ENCODE measurements at regions not wholly inside any gene's neighbourhood (a gene's known extent, or its start where the extent isn't known, plus 50 kb on each side); places are given as distances from the start of the nearest gene placed in this dataset.

DNA sequence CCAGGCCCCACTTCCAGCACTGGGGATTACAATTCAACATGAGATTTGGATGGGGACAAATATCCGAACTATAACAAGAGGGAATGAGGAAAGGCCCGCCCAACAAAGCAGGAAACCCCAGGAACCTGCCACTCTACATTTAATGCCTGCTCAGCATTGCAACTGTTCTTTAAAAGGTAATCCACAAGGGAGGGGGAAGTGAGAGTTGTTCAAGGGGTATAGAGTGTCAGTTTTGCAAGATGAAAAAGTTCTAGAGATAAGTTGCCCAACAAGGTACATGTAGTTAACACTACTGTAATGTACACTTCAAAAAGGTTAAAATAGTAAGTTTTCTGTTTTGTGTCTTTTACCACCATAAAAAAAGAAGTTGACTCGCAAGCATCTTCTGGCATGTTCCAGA, 137.6 kb downstream of the MBD2 start:
- Histone ChIP-seq H2BK120ac (ENCODE audit: low read depth, low read length) (no peak overlapping the region), H3K9ac (ENCODE audit: low read depth, low read length) (no peak overlapping the region), H2AK5ac (ENCODE audit: low read depth, low read length) (no peak overlapping the region), H3K9me3 (ENCODE audit: control insufficient read depth, insufficient read depth, low read length) (no peaks in the 10 kb centered on the region), H2AK9ac (replicated peaks; ENCODE audit: low read depth, low read length, poor library complexity) (no peak overlapping the region), H3K4me2 (ENCODE audit: low read depth, low read length) (no peak overlapping the region), H2AFZ (replicated peaks; ENCODE audit: low read length, poor library complexity) (no peak overlapping the region), H4K5ac (ENCODE audit: low read depth, low read length) (no peak overlapping the region), H2BK15ac (ENCODE audit: low read depth, low read length) (no peak overlapping the region), H3K4ac (ENCODE audit: low read depth, low read length) (no peak overlapping the region), H3K23ac (ENCODE audit: low read depth, low read length) (no peak overlapping the region), H3K56ac (ENCODE audit: extremely low read depth, insufficient read depth, low read length) (no peak overlapping the region), H2BK5ac (ENCODE audit: low read depth, low read length, poor library complexity, severe bottlenecking) (no peak overlapping the region), H3K9me1 (ENCODE audit: insufficient read depth, low read length) (no peaks in the 10 kb centered on the region), H2BK20ac (ENCODE audit: low read depth, low read length) (no peak overlapping the region), H3K27me3 (ENCODE audit: control insufficient read depth, insufficient read depth, low read length) (no peaks in the 10 kb centered on the region), H4K8ac (ENCODE audit: low read depth in 2 of 2, low read length in 2 of 2) (no peak overlapping the region), H3K27ac (ENCODE audit: insufficient read depth, low read length) (no peak overlapping the region), H3K36me3 (ENCODE audit: control insufficient read depth, insufficient read depth, low read length) (no peaks in the 10 kb centered on the region), H3K4me1 (ENCODE audit: control insufficient read depth, insufficient read depth, low read length) (no peaks in the 10 kb centered on the region), H3K14ac (replicated peaks; ENCODE audit: low read depth, low read length) (no peak overlapping the region), H3K79me1 (ENCODE audit: low read depth in 1 of 2, low read length in 2 of 2) (no peaks in the 10 kb centered on the region), H4K20me1 (ENCODE audit: insufficient read depth, low read length) (no peaks in the 10 kb centered on the region), H3K18ac (ENCODE audit: low read depth, low read length) (no peak overlapping the region), H3K4me3 (ENCODE audit: insufficient read depth, low read depth, low read length) (no peak overlapping the region), H4K91ac (ENCODE audit: insufficient read depth, low read depth, low read length) (no peak overlapping the region)
- in situ Hi-C loops (cut with MboI; ENCODE audit: low sequenced_read_pairs) (no loop called here), intact Hi-C loops (cut with micrococcal nuclease) (no loop called here), dilution Hi-C loops (cut with HindIII; ENCODE audit: low sequenced_read_pairs, unreplicated experiment) (no loop called here)
- DNase-seq = no peak
- POLR2A ChIA-PET (ENCODE audit: unreplicated experiment) = no interaction called here
- ATAC-seq (ENCODE audit: low read depth) = no peak
- no CpG with 5 or more reads among the region's 3 CpGs for WGBS, 2 experiments (ENCODE audit: extremely low coverage in 2 of 2, insufficient read length in 1 of 2)
- no TSS peak for BruUV-seq (replicated peaks)
- CTCF ChIA-PET = no interaction called here
- no peak for TF ChIP-seq BHLHE40 (IDR thresholded peaks at IDR 0.05; ENCODE audit: low read depth, low read length)
- no peak for TF ChIP-seq FOS (IDR thresholded peaks at IDR 0.05; ENCODE audit: low read depth, low read length)
- TF ChIP-seq, protein P1, sequence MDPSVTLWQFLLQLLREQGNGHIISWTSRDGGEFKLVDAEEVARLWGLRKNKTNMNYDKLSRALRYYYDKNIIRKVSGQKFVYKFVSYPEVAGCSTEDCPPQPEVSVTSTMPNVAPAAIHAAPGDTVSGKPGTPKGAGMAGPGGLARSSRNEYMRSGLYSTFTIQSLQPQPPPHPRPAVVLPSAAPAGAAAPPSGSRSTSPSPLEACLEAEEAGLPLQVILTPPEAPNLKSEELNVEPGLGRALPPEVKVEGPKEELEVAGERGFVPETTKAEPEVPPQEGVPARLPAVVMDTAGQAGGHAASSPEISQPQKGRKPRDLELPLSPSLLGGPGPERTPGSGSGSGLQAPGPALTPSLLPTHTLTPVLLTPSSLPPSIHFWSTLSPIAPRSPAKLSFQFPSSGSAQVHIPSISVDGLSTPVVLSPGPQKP (IDR thresholded peaks at IDR 0.05; ENCODE audit: borderline replicate concordance, low read depth, low read length) = no peak
- no peak for TF ChIP-seq RFX5 (IDR thresholded peaks at IDR 0.05; ENCODE audit: low read depth, low read length)
- TF ChIP-seq, protein P2, sequence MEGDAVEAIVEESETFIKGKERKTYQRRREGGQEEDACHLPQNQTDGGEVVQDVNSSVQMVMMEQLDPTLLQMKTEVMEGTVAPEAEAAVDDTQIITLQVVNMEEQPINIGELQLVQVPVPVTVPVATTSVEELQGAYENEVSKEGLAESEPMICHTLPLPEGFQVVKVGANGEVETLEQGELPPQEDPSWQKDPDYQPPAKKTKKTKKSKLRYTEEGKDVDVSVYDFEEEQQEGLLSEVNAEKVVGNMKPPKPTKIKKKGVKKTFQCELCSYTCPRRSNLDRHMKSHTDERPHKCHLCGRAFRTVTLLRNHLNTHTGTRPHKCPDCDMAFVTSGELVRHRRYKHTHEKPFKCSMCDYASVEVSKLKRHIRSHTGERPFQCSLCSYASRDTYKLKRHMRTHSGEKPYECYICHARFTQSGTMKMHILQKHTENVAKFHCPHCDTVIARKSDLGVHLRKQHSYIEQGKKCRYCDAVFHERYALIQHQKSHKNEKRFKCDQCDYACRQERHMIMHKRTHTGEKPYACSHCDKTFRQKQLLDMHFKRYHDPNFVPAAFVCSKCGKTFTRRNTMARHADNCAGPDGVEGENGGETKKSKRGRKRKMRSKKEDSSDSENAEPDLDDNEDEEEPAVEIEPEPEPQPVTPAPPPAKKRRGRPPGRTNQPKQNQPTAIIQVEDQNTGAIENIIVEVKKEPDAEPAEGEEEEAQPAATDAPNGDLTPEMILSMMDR (conservative IDR thresholded peaks at IDR 0.05; ENCODE audit: low read depth, low read length) = no peak
- TF ChIP-seq, protein P3, sequence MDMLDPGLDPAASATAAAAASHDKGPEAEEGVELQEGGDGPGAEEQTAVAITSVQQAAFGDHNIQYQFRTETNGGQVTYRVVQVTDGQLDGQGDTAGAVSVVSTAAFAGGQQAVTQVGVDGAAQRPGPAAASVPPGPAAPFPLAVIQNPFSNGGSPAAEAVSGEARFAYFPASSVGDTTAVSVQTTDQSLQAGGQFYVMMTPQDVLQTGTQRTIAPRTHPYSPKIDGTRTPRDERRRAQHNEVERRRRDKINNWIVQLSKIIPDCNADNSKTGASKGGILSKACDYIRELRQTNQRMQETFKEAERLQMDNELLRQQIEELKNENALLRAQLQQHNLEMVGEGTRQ (IDR thresholded peaks at IDR 0.05; ENCODE audit: low read depth, low read length) = no peak
- no peak for TF ChIP-seq SMC3 (IDR thresholded peaks at IDR 0.05; ENCODE audit: low read depth, low read length)
- TF ChIP-seq MXI1 (IDR thresholded peaks at IDR 0.05; ENCODE audit: borderline replicate concordance, low read depth, low read length) = no peak
- TF ChIP-seq RAD21 (IDR thresholded peaks at IDR 0.05; ENCODE audit: low read length) = no peak

All from IMR-90 (cell line).